ENCODE measurements at regions not wholly inside any gene's neighbourhood (a gene's known extent, or its start where the extent isn't known, plus 50 kb on each side); places are given as distances from the start of the nearest gene placed in this dataset.

DNA sequence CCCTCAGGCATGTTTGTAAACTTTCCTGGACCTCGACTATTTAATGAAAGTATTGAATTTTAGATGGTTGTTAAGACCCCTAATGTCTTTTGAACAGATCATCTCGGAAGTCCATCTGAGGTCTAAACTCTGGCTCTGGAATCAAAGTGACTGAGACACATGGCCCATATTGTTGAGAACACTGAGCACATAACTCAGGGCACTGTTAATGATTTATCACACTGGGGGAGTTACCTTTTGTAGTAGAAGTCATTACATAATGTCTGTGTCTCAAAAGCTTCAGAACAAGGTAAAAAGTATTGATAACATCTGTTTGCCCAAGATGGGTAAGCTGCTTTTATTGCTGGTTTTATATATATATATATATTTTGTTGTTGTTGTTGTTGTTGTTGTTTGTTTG lies 103.4 kb upstream of the HS3ST1 start:
- no peak for DNase-seq (ENCODE audit: low read depth, low spot score)
- Mint-ChIP-seq H3K9me3 (peaks cover 11% of the 10 kb centered on the region), H3K4me3 (no peak overlapping the region), H3K36me3 (ENCODE audit: low read depth) (no peaks in the 10 kb centered on the region), H3K27ac (ENCODE audit: unreplicated experiment) (no peak overlapping the region), H3K4me1 (peaks cover 7% of the 10 kb centered on the region), H3K27me3 (ENCODE audit: low read depth) (no peaks in the 10 kb centered on the region)
- TF ChIP-seq, protein P1, sequence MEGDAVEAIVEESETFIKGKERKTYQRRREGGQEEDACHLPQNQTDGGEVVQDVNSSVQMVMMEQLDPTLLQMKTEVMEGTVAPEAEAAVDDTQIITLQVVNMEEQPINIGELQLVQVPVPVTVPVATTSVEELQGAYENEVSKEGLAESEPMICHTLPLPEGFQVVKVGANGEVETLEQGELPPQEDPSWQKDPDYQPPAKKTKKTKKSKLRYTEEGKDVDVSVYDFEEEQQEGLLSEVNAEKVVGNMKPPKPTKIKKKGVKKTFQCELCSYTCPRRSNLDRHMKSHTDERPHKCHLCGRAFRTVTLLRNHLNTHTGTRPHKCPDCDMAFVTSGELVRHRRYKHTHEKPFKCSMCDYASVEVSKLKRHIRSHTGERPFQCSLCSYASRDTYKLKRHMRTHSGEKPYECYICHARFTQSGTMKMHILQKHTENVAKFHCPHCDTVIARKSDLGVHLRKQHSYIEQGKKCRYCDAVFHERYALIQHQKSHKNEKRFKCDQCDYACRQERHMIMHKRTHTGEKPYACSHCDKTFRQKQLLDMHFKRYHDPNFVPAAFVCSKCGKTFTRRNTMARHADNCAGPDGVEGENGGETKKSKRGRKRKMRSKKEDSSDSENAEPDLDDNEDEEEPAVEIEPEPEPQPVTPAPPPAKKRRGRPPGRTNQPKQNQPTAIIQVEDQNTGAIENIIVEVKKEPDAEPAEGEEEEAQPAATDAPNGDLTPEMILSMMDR (conservative IDR thresholded peaks at IDR 0.05), result no peak

DNA sequence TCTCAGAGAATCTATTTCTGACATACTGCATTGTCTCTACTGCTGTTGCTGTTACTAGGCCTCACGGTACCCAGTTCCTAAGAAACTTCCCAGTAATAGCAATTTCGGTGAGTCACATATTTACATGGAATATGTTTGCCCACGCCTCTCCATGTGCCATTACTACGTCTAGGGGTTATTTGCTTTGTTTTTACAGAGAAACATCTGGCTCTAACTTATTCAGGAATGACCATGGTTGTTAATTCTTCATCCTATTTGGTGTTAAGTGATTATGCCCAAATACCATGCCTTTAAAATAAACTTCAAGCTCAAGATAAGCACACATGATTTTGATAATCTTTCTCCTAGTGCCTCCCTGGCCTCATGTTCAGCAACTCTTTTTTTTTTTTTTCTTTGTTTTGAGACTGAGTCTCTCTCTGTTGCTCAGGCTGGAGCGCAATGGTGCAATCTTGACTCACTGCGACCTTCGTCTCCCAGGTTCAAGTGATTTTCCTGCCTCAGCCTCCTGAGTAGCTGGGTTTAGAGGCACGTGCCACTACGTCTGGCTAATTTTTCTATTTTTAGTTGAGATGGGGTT lies 101.0 kb upstream of the HS3ST1 start:
- Mint-ChIP-seq H3K36me3 (ENCODE audit: low read depth) (no peaks in the 10 kb centered on the region), H3K4me3 (no peak overlapping the region), H3K9me3 (peaks cover 15% of the 10 kb centered on the region), H3K4me1 (peaks cover 9% of the 10 kb centered on the region), H3K27ac (ENCODE audit: unreplicated experiment) (no peak overlapping the region), H3K27me3 (ENCODE audit: low read depth) (no peaks in the 10 kb centered on the region)
- TF ChIP-seq, protein P1 (conservative IDR thresholded peaks at IDR 0.05), result no peak
- no peak for DNase-seq (ENCODE audit: low read depth, low spot score)

DNA sequence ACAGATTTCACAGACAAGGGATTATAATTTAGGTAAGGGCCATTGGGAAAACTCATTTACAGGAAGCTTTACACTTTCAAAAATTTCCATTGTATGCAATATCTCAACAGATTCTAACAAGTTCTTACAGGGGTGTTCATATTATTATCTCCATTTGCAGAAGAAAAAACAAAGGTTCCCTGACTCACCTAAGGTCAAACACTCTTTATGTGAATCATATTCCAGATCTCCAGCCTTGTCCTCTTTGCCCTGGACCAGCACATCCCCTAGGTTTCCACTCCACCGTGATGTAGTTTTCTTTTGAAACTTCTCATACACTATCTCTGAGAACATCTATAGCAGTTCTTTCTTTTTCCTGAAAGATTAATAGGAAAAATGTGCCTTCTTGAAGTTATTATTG lies 96.4 kb upstream of the HS3ST1 start:
- Mint-ChIP-seq H3K4me1 (peaks cover 4% of the 10 kb centered on the region), H3K9me3 (peaks cover 4% of the 10 kb centered on the region), H3K4me3 (no peak overlapping the region)

DNA sequence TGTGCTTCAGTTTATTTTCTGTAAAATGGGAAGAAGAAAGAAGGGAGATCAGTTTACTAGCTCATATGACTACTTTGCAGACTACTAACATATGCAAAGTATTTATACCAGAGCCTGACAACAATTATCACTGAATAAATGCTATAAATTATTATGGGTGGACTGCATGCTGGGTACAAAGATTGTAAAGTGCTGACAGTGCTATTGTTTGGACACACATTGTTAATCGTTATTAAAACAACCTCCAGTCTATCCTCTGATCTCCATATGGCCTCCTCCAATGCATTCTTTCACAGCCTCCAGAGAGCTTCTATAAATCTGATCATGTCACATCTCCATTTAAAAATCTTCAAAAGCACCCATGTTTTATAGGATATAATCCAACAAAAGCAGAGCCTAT lies 90.1 kb upstream of the HS3ST1 start:
- Mint-ChIP-seq H3K36me3 (ENCODE audit: low read depth) (no peaks in the 10 kb centered on the region), H3K27ac (ENCODE audit: unreplicated experiment) (no peak overlapping the region), H3K9me3 (no peaks in the 10 kb centered on the region), H3K4me1 (no peaks in the 10 kb centered on the region), H3K4me3 (no peak overlapping the region), H3K27me3 (ENCODE audit: low read depth) (no peaks in the 10 kb centered on the region)
- DNase-seq (ENCODE audit: low read depth, low spot score), result no peak
- TF ChIP-seq, protein P1 (conservative IDR thresholded peaks at IDR 0.05), result no peak

More for the DNA sequence above, 96.4 kb upstream of the HS3ST1 start:
- no peaks in the 10 kb centered on the region for H3K36me3 Mint-ChIP-seq (ENCODE audit: low read depth)
- no peaks in the 10 kb centered on the region for H3K27me3 Mint-ChIP-seq (ENCODE audit: low read depth)
- H3K27ac Mint-ChIP-seq (ENCODE audit: unreplicated experiment), result no peak overlapping the region
- DNase-seq (ENCODE audit: low read depth, low spot score), result no peak
- TF ChIP-seq, protein P1 (conservative IDR thresholded peaks at IDR 0.05), result no peak

DNA sequence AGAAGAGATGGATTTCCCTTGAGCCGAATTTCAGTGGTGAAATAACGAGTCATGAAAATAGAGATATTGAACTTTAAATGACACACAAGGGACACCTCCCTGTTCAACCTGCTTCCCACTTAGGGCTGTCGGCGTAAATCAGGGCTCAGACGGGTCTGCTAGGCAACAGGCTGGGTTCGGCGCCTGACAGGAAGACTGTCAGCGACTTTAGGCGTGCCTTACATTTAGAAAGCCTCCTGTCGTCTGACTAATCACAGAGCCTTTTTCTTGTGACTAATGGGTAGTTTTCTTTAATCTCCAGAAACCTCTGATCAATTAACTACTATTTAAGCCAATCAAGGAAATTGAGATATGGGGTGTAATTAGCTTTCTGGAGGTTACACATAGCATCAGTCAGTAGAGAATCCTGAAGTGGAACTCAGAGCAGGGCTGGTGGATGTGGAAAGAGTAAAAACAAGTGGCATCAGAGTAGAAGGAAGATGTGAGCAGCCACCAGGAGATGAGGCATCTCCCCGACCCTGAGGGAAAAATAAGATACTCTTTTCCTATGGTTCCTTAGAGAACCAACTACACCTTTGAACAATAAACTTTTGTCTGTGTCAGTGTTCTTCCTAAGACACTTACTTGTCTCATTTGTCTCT lies 86.2 kb upstream of the HS3ST1 start:
- TF ChIP-seq, protein P1 (conservative IDR thresholded peaks at IDR 0.05), result no peak
- Mint-ChIP-seq H3K4me3 (no peak overlapping the region), H3K9me3 (no peaks in the 10 kb centered on the region), H3K27me3 (ENCODE audit: low read depth) (no peaks in the 10 kb centered on the region), H3K36me3 (ENCODE audit: low read depth) (no peaks in the 10 kb centered on the region), H3K4me1 (peaks cover 8% of the 10 kb centered on the region), H3K27ac (ENCODE audit: unreplicated experiment) (no peak overlapping the region)
- DNase-seq (ENCODE audit: low read depth, low spot score), result no peak

Data from neural crest cell (in vitro differentiated cells).